ENCODE measurements at regions not wholly inside any gene's neighbourhood (a gene's known extent, or its start where the extent isn't known, plus 50 kb on each side); places are given as distances from the start of the nearest gene placed in this dataset.
"Not testable (repeated sequence)": the region's sequence is repeated elsewhere in the genome, so short reads cannot be mapped to it uniquely, and the experiment has no call there.

- not testable (repeated sequence) for TF ChIP-seq MAX (IDR thresholded peaks at IDR 0.05); YY1 (IDR thresholded peaks at IDR 0.05; ENCODE audit: extremely low read depth, insufficient replicate concordance, low read depth, low read length); EZH2 (IDR thresholded peaks at IDR 0.05); EZH2phosphoT487 (IDR thresholded peaks at IDR 0.05; ENCODE audit: borderline replicate concordance)
- TF ChIP-seq CTCF (IDR thresholded peaks at IDR 0.05 in 2 of 3, conservative IDR thresholded peaks at IDR 0.05 in 1 of 3; ENCODE audit: borderline replicate concordance in 1 of 3, insufficient read depth in 1 of 3, low read depth in 2 of 3, low read length in 2 of 3), result peak in 2 of 3 experiments; percentile 42 to 57; a peak in 4 of 6 replicates
Measured at GRCh38 chr1:147098338-147098973, 73.8 kb downstream of the PRKAB2 start.
